ENCODE measurements at regions not wholly inside any gene's neighbourhood (a gene's known extent, or its start where the extent isn't known, plus 50 kb on each side); places are given as distances from the start of the nearest gene placed in this dataset.

DNA sequence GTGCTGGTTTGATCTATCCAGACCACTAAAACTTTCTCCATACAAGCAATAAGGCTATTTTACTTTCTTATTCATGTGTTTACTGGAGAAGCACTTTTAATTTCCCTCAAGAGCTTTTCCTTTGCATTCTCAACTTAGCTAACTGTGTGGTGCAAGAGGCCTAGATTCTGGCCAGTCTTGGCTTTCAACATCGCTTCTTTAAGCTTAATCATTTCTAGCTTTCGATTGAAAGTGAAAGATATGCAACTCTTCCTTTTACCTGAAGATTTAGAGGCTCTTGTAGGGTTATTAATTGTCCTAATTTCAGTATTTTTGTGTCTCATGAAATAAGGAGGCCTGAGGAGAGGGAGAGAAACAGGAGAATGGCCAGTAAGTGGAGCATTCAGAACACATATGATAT is 234.8 kb upstream of the GADL1 start:
- DNase-seq (no peak), ATAC-seq (replicated peaks) (no peak)
- Mint-ChIP-seq H3K4me3 (no peak overlapping the region), H3K36me3 (ENCODE audit: insufficient read depth) (no peaks in the 10 kb centered on the region), H3K4me1 (ENCODE audit: low read depth in 2 of 2) (no peaks in the 10 kb centered on the region), H3K27me3 (no peaks in the 10 kb centered on the region), H3K27ac (no peak overlapping the region), H3K9me3 (peaks cover 0 to 4% of the 10 kb centered on the region in 2 donors)

DNA sequence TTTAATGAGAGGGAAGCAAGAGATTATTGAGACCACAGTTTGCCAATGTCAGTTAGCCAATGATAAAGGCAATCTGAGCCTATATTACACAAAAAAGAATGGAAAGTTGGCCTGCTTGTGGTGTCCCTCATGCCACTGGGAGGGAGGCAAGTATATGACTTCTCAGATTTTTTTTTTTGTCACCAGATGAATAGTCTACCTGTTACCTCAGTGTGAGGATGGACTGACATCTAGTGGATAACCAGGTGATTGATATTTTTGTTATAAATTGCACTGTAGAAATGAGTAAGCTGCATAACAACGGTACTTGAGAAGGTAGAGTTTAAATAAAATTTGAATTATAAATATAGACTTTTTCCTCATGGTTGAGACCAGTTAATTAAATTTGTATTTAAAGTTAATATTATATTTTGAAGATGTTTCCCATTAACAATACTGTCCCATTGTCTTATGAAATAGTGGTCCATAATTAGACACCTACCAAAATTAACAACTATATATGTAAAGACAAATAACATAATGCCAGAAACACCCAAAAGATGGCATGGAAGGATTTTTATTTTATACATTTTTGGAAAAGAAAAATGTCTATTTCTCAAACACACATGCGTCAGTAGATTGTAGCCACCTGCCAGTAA is 237.8 kb upstream of the GADL1 start:
- no peak for ATAC-seq (replicated peaks)

DNA sequence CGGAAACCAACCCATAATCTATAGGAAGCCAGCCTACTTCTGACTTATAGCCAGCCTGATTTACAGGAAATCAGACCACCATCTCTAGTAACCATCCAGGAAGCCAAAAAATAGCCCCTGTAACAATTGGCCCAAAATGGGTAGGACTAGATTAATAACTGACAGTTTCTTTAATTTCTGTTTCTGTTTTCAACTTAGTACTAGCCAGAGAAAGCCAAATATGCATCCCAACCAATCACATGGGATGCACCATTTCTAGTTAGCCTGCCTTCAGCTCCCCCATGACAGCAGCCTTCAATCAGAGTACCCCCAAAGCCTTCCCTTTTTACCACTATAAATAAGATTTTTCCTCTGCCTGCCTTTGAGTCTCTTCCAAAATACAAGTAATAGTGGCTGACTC is 239.1 kb upstream of the GADL1 start:
- DNase-seq, result no peak
- H3K27me3 Mint-ChIP-seq, result no peaks in the 10 kb centered on the region

More for the DNA sequence above, 237.8 kb upstream of the GADL1 start:
- DNase-seq, result peak in 1 of 3 experiments; percentile 3
- Mint-ChIP-seq H3K27me3 (no peaks in the 10 kb centered on the region), H3K9me3 (no peaks in the 10 kb centered on the region), H3K4me3 (no peak overlapping the region), H3K36me3 (ENCODE audit: insufficient read depth) (no peaks in the 10 kb centered on the region), H3K4me1 (ENCODE audit: low read depth in 2 of 2) (no peaks in the 10 kb centered on the region), H3K27ac (no peak overlapping the region)

DNA sequence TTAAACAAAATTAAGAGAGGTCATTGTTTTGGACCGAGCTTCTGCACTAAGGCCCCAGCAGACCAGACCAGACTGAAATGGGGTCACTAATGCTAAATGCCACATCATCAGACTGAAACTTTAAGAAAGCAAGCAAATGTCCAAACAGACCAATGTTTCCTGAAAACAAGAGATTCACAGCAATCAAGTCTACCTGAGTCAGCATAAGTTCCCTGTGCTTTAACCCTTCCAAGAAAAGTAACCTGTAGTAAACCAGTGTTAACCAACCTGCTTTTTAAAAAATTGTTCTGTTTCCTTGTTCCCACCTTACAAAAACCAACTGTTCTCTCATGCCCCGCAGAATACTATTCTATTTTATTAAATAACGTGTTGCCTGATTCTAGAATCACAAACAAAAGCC is 241.1 kb upstream of the GADL1 start:
- H3K27ac Mint-ChIP-seq, result no peak overlapping the region
- ATAC-seq (replicated peaks) (no peak), DNase-seq (no peak)
- H3K4me3 Mint-ChIP-seq, result no peak overlapping the region
- H3K27me3 Mint-ChIP-seq, result no peaks in the 10 kb centered on the region
- H3K9me3 Mint-ChIP-seq, result no peaks in the 10 kb centered on the region
- H3K4me1 Mint-ChIP-seq (ENCODE audit: low read depth in 2 of 2), result no peaks in the 10 kb centered on the region
- H3K36me3 Mint-ChIP-seq (ENCODE audit: insufficient read depth), result no peaks in the 10 kb centered on the region

More for the DNA sequence above, 239.1 kb upstream of the GADL1 start:
- no peak overlapping the region for H3K27ac Mint-ChIP-seq
- H3K4me3 Mint-ChIP-seq, result no peak overlapping the region
- ATAC-seq (replicated peaks), result no peak
- no peaks in the 10 kb centered on the region for H3K9me3 Mint-ChIP-seq
- no peaks in the 10 kb centered on the region for H3K4me1 Mint-ChIP-seq (ENCODE audit: low read depth in 2 of 2)
- H3K36me3 Mint-ChIP-seq (ENCODE audit: insufficient read depth), result no peaks in the 10 kb centered on the region

DNA sequence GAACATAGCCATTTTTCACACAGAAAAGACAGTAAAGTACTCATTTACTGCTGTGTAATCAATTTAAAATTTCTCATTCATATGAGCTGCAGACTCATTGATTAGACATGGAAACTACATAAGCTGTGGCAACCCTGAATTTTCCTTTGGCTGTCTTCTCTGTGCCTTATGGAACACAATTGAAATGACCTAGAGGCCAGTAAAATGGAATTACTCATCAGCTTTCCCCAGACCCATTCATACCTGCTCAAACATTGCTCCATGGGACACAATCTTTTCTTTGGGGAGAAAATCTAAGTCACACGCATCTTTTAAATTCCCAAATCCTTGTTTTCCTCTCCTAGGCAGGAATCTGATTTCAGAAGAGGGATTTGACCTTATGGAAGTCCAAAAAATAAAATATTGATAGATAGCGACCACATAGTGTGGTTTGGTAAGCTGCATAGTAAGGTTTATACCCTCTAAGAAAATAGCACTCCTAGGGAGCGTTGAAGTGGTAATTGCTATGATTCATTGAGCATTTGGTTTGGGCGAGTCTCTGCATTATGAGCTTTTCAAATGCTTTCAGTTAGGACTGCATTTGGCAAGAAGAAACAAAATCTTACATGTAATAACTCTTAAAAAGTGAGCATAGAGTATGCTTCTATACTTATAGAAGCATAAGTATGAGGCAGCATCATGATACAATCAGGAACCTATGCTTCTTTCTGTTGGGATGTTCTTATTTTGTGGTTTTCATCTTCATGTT is 243.4 kb upstream of the GADL1 start:
- no peak for ATAC-seq (replicated peaks)
- H3K4me1 Mint-ChIP-seq (ENCODE audit: low read depth in 2 of 2), result no peaks in the 10 kb centered on the region
- H3K27ac Mint-ChIP-seq, result no peak overlapping the region
- no peak for DNase-seq
- H3K27me3 Mint-ChIP-seq, result no peaks in the 10 kb centered on the region
- no peaks in the 10 kb centered on the region for H3K36me3 Mint-ChIP-seq (ENCODE audit: insufficient read depth)
- H3K9me3 Mint-ChIP-seq, result no peaks in the 10 kb centered on the region
- no peak overlapping the region for H3K4me3 Mint-ChIP-seq

DNA sequence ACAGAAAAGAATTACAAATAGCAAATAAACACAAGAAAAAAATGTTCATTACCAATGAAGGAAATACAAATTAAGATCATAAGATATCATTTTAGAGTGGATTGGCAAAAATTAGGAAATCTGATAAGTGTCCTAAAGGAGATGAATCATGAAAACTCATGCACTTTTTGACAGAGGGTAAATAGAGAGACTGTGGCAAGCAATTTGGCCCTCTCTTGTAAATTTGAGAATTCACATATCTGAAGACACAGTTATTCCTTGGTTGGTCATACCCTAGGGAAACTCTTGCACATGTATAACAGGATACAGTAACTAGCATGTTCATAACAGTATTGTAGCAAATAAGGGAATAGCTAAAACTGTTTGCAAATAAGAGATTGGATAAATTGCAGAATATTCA is 246.0 kb upstream of the GADL1 start:
- H3K27me3 Mint-ChIP-seq, result no peaks in the 10 kb centered on the region
- H3K9me3 Mint-ChIP-seq, result no peaks in the 10 kb centered on the region
- no peaks in the 10 kb centered on the region for H3K4me1 Mint-ChIP-seq (ENCODE audit: low read depth in 2 of 2)
- no peaks in the 10 kb centered on the region for H3K36me3 Mint-ChIP-seq (ENCODE audit: insufficient read depth)
- DNase-seq (no peak), ATAC-seq (replicated peaks) (no peak)
- H3K27ac Mint-ChIP-seq, result no peak overlapping the region
- H3K4me3 Mint-ChIP-seq, result no peak overlapping the region

DNA sequence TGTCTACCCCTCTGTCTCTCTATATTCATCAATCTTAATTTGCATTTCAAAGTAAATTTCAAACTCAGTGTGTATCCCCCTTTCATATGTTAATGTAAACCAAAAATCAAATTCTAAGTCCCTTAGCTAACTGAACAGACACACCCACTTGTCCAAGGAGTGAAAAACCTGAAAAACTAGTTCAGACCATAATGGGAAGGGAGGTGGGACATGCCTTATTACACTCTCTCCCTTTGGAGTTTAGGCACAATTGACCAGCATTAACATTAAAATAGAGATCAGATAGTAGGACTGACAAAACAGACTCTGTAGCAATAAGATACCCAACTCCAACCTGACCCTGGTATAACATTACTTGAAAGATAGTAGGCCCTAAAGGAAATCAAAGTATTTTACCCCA is 247.7 kb upstream of the GADL1 start:
- Mint-ChIP-seq H3K27ac (no peak overlapping the region), H3K4me1 (ENCODE audit: low read depth in 2 of 2) (no peaks in the 10 kb centered on the region), H3K9me3 (no peaks in the 10 kb centered on the region), H3K27me3 (no peaks in the 10 kb centered on the region), H3K4me3 (no peak overlapping the region), H3K36me3 (ENCODE audit: insufficient read depth) (no peaks in the 10 kb centered on the region)
- DNase-seq (no peak), ATAC-seq (replicated peaks) (no peak)

DNA sequence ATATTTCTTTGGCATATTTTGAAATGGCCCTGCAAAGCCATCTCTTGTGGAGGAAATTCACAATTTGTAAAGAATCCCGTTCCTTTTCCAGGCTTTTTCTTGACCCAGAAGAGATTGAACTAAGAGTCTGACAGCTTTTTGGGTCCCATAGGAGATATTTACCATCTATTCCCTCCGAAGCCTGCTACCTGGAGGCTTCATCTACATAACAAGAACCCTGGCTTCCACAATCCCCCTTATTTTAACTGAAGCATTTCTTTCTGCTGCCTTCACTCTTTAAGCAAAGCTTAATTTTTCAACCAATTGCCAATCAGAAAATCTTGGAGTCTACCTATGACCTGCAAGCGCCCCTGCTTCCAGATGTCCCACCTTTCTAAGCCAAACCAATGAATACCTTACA is 248.1 kb upstream of the GADL1 start:
- no peaks in the 10 kb centered on the region for H3K4me1 Mint-ChIP-seq (ENCODE audit: low read depth in 2 of 2)
- no peaks in the 10 kb centered on the region for H3K9me3 Mint-ChIP-seq
- no peak overlapping the region for H3K27ac Mint-ChIP-seq
- DNase-seq (no peak), ATAC-seq (replicated peaks) (no peak)
- H3K36me3 Mint-ChIP-seq (ENCODE audit: insufficient read depth), result no peaks in the 10 kb centered on the region
- H3K27me3 Mint-ChIP-seq, result no peaks in the 10 kb centered on the region
- H3K4me3 Mint-ChIP-seq, result no peak overlapping the region

DNA sequence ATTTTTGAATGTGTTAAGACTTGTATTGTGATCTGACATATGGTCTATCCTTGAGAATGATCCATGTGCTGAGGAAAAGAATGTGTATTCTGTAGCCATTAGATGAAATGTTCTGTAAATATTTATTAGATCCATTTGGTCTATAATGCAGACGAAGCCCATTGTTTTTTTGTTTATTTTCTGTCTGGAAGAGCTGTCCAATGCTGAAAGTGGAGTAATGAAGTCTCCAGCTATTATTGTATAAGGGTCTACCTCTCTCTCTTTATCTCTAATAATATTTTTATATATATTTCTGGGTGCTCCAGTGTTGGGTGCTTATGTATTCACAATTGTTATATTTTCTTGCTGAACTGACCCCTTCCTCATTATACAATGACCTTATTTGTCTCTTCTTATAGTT is 250.6 kb upstream of the GADL1 start:
- no peaks in the 10 kb centered on the region for H3K27me3 Mint-ChIP-seq
- no peaks in the 10 kb centered on the region for H3K36me3 Mint-ChIP-seq (ENCODE audit: insufficient read depth)
- H3K4me3 Mint-ChIP-seq, result no peak overlapping the region
- H3K4me1 Mint-ChIP-seq (ENCODE audit: low read depth in 2 of 2), result no peaks in the 10 kb centered on the region
- H3K9me3 Mint-ChIP-seq, result peaks cover 2 to 6% of the 10 kb centered on the region in 2 donors
- DNase-seq, result no peak
- no peak for ATAC-seq (replicated peaks)
- no peak overlapping the region for H3K27ac Mint-ChIP-seq

DNA sequence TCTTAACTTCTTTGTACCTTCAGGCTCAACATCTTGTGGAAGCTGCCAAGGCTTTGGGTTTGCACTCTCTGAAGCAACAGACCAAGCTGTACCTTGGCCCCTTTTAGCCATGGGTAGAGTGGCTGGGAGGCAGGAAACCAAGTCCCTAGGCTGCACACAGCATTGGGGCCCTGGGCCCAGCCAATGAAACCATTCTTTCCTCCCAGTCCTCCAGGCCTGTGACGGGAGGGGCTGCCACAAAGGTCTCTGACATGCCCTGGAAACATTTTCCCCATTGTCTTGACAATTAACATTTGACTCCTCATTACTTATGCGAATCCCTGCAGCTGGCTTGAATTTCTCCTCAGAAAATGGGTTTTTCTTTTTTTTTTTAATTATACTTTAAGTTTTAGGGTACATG is 253.1 kb upstream of the GADL1 start:
- no peaks in the 10 kb centered on the region for H3K27me3 Mint-ChIP-seq
- DNase-seq (no peak), ATAC-seq (replicated peaks) (no peak)
- H3K27ac Mint-ChIP-seq, result no peak overlapping the region
- peaks cover 2 to 11% of the 10 kb centered on the region in 2 donors for H3K9me3 Mint-ChIP-seq
- H3K4me3 Mint-ChIP-seq, result no peak overlapping the region
- H3K36me3 Mint-ChIP-seq (ENCODE audit: insufficient read depth), result no peaks in the 10 kb centered on the region
- no peaks in the 10 kb centered on the region for H3K4me1 Mint-ChIP-seq (ENCODE audit: low read depth in 2 of 2)

DNA sequence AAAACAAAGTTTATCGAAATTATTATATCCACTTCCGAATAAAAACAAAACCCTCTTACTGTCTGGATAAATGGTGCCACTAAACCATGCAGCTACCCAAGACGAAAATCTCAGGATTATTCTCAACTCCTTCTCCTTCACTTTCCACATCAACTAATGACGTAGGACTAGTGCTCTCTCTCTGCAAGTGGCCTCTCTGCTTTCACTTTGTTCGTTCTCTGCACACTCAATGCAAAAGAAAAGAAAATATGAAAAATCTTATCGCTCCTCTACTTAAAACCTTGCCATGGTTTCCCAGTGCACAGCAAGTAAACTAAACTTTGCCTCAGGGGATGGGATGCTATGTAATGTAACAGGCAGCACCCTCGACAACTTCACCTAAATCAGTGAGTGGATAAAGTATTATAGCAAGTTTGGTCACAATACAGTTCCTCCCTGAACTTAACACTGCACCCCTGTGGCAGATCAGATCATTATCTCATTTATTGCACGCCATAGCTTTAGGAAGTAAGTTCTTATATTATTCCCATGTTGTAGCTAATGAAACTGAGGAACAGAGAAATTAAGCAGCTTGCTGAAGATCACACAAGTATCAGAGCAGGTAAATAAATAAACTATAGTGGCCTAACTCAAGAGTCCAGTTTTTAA is 262.7 kb upstream of the GADL1 start:
- ATAC-seq (replicated peaks) (no peak), DNase-seq (no peak)
- no peaks in the 10 kb centered on the region for H3K36me3 Mint-ChIP-seq (ENCODE audit: insufficient read depth)
- no peaks in the 10 kb centered on the region for H3K27me3 Mint-ChIP-seq
- no peak overlapping the region for H3K4me3 Mint-ChIP-seq
- no peak overlapping the region for H3K27ac Mint-ChIP-seq
- H3K9me3 Mint-ChIP-seq, result no peaks in the 10 kb centered on the region
- peaks cover 4 to 6% of the 10 kb centered on the region in 2 donors for H3K4me1 Mint-ChIP-seq (ENCODE audit: low read depth in 2 of 2)

DNA sequence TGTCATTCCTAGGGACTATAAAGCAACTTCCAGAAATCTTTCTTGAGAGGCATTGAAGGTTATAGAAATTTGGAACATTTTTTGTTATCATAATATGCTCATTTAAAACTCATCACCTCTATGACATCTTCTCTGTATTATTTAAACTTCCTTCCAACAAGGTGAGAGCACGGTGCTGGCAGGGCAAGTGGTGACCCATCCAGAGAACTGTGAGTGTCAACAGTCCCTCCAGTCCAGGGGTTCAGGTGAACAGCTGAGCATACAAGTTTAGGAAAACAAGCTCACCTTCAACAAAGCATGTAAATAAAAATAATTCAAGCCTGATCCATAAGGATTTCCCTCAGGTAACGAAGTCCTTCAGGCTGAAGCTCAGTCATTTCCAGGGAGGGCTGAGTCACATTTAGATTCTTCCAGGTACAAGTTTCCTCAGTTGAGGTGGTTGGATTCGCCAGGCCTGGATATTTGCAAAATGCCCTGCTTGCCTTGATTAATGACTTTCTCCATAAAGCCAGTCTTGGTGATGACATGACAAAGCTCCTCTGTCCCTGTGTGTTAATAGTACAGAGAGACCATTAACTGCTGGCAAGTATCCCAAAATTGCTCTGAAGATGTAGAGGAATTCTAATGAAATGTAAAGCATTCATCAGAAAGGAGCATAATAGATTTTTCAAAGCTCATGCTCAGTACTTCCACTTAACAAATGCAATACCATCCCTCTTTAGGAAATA is 263.6 kb upstream of the GADL1 start:
- no peak overlapping the region for H3K27ac Mint-ChIP-seq
- peaks cover 4 to 6% of the 10 kb centered on the region in 2 donors for H3K4me1 Mint-ChIP-seq (ENCODE audit: low read depth in 2 of 2)
- DNase-seq (no peak), ATAC-seq (replicated peaks) (no peak)
- no peaks in the 10 kb centered on the region for H3K36me3 Mint-ChIP-seq (ENCODE audit: insufficient read depth)
- no peaks in the 10 kb centered on the region for H3K27me3 Mint-ChIP-seq
- H3K9me3 Mint-ChIP-seq, result no peaks in the 10 kb centered on the region
- no peak overlapping the region for H3K4me3 Mint-ChIP-seq

DNA sequence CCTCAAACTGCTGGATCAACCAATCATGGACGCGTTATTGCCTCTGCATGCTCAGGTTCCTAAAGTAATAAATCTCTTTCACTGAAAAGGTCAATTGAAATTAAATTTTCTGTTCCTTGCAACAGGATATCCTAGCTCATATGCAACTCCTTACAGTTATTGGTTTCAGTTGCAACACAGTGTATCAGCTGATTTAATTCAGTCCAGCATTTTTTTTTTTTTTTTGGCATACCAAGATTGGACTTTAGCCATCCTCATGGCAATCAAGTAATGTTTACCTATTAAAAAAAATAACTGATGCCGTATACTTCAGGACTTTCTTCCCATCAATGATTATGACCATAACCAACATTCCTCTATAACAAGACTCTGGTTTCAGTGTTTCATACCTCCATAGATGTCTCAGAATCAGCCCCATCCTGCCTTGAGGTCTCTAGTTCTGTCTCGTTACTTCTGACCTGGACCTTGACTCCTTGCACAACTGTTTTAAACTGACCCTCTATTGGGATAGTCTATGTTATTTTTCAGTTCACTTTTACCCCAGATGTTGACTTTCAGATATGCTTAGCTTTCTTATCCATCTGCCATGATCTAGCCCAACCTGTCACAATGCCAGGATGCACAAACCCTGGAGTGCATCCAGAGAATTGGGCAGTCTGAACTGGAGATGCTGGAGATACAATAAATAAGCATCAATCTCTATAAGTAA is 265.0 kb upstream of the GADL1 start:
- no peak for DNase-seq
- no peak for ATAC-seq (replicated peaks)
- H3K4me3 Mint-ChIP-seq, result no peak overlapping the region
- H3K36me3 Mint-ChIP-seq (ENCODE audit: insufficient read depth), result no peaks in the 10 kb centered on the region
- H3K9me3 Mint-ChIP-seq, result no peaks in the 10 kb centered on the region
- H3K27ac Mint-ChIP-seq, result no peak overlapping the region
- H3K27me3 Mint-ChIP-seq, result no peaks in the 10 kb centered on the region
- H3K4me1 Mint-ChIP-seq (ENCODE audit: low read depth in 2 of 2), result peaks cover 4 to 6% of the 10 kb centered on the region in 2 donors
